Activated CD4-positive, alpha-beta T cell treated with anti-CD3 and anti-CD28 coated beads for 4 hours (primary cell): ENCODE measurements at regions not wholly inside any gene's neighbourhood (a gene's known extent, or its start where the extent isn't known, plus 50 kb on each side); places are given as distances from the start of the nearest gene placed in this dataset.
"Not testable (repeated sequence)": the region's sequence is repeated elsewhere in the genome, so short reads cannot be mapped to it uniquely, and the experiment has no call there.

Experiments
- DNase-seq, 2 donors: peaks; one replicate each; pipeline ENCODE4 v3.0.0-alpha.2; 2020

GRCh38 chr3:4077950-4078349 lies 225.2 kb upstream of the SETMAR start:
- no peak for DNase-seq

- DNase-seq, result no peak
These were observed 224.3 kb upstream of the SETMAR start for GRCh38 chr3:4078903-4079302.

GRCh38 chr3:4079339-4080195 lies 223.6 kb upstream of the SETMAR start:
- DNase-seq, result no peak

- no peak for DNase-seq
These were observed 219.7 kb upstream of the SETMAR start for GRCh38 chr3:4083225-4084015.

GRCh38 chr3:4084271-4084670 lies 218.9 kb upstream of the SETMAR start:
- DNase-seq, result no peak

- DNase-seq, result not testable (repeated sequence)
These were observed 216.5 kb upstream of the SETMAR start for GRCh38 chr3:4086662-4087061.

GRCh38 chr3:4091786-4092185 lies 211.4 kb upstream of the SETMAR start:
- no peak for DNase-seq

GRCh38 chr3:4097801-4098200 lies 205.4 kb upstream of the SETMAR start:
- DNase-seq, result no peak

- no peak for DNase-seq
These were observed 203.6 kb upstream of the SETMAR start for GRCh38 chr3:4099607-4100006.

- no peak for DNase-seq
These were observed 195.7 kb upstream of the SETMAR start for GRCh38 chr3:4107430-4107829.

GRCh38 chr3:4113811-4114522 lies 189.2 kb upstream of the SETMAR start:
- DNase-seq, result no peak

- DNase-seq, result no peak
These were observed 184.1 kb upstream of the SETMAR start for GRCh38 chr3:4119119-4119518.

GRCh38 chr3:4125576-4125975 lies 177.6 kb upstream of the SETMAR start:
- DNase-seq, result no peak

- no peak for DNase-seq
These were observed 164.9 kb upstream of the SETMAR start for GRCh38 chr3:4138150-4138785.

- DNase-seq, result no peak
These were observed 164.3 kb upstream of the SETMAR start for GRCh38 chr3:4138786-4139431.

GRCh38 chr3:4139462-4140140 lies 163.6 kb upstream of the SETMAR start:
- no peak for DNase-seq

GRCh38 chr3:4140921-4141320 lies 162.2 kb upstream of the SETMAR start:
- no peak for DNase-seq

GRCh38 chr3:4147556-4148118 lies 155.5 kb upstream of the SETMAR start:
- no peak for DNase-seq

- no peak for DNase-seq
These were observed 153.9 kb upstream of the SETMAR start for GRCh38 chr3:4149296-4149695.

- DNase-seq, result no peak
These were observed 152.4 kb upstream of the SETMAR start for GRCh38 chr3:4150816-4151215.

- DNase-seq, result no peak
These were observed 151.3 kb upstream of the SETMAR start for GRCh38 chr3:4151859-4152258.

- no peak for DNase-seq
These were observed 149.4 kb upstream of the SETMAR start for GRCh38 chr3:4153771-4154170.
